H1 (cell line): ENCODE measurements at regions not wholly inside any gene's neighbourhood (a gene's known extent, or its start where the extent isn't known, plus 50 kb on each side); places are given as distances from the start of the nearest gene placed in this dataset.

Source experiments
- CTCF ChIA-PET: fragments of 300-600 bp; sonication (Branson Sonifier 250); formaldehyde crosslinking; loops from one replicate; lab custom pipeline; 2021; ENCODE audit not compliant: partially characterized antibody; lab: Charles Lee
- POLR2A ChIA-PET: fragments of 300-600 bp; sonication (Branson Sonifier 250); formaldehyde crosslinking; loops from one replicate; lab custom pipeline; 2021; ENCODE audit warnings: inconsistent platforms; ENCODE audit not compliant: partially characterized antibody; lab: Charles Lee
- DNase-seq, 2 experiments: peaks; one replicate each; pipeline versions ENCODE4 v3.0.0 to v3.0.0-alpha.2; 2010 to 2022; ENCODE audit warnings: low spot score in 2 of 2, low read depth in 1 of 2, mixed read lengths in 1 of 2
- FAIRE-seq: peaks from 2 replicates; lab custom pipeline; 2011; peaks lifted over from hg19 to GRCh38; lab: Jason Lieb, UNC
- H2AFZ ChIP-seq: 2 replicates; pipeline ENCODE4 v1.8.1; 2012; ENCODE audit warnings: low read length, inconsistent platforms
- H2AK5ac ChIP-seq: 2 replicates; pipeline ENCODE4 v1.6.1; 2013; ENCODE audit warnings: low read depth, low read length
- H2BK120ac ChIP-seq: replicated peaks from 2 replicates; pipeline ENCODE3; 2013; ENCODE audit warnings: low read depth, low read length, inconsistent platforms
- H2BK12ac ChIP-seq: 2 replicates; pipeline ENCODE4 v1.6.1; 2013; ENCODE audit warnings: low read depth, low read length
- H2BK15ac ChIP-seq: 2 replicates; pipeline ENCODE4 v1.6.1; 2013; ENCODE audit warnings: low read length
- H2BK20ac ChIP-seq: 2 replicates; pipeline ENCODE4 v1.6.1; 2013; ENCODE audit warnings: low read length
- H2BK5ac ChIP-seq: 2 replicates; pipeline ENCODE4 v1.6.1; 2013; ENCODE audit warnings: low read depth, low read length
- H3K14ac ChIP-seq: 2 replicates; pipeline ENCODE4 v1.6.1; 2013; ENCODE audit warnings: inconsistent platforms; ENCODE audit not compliant: insufficient read length
- H3K18ac ChIP-seq: 2 replicates; pipeline ENCODE4 v1.6.1; 2013; ENCODE audit warnings: low read length; ENCODE audit errors: extremely low read depth
- H3K23ac ChIP-seq: 2 replicates; pipeline ENCODE4 v1.6.1; 2013; ENCODE audit warnings: inconsistent platforms; ENCODE audit not compliant: insufficient read length
- H3K23me2 ChIP-seq: 2 replicates; pipeline ENCODE4 v1.6.1; 2013; ENCODE audit warnings: low read depth, low read length
- H3K27ac ChIP-seq: 2 replicates; pipeline ENCODE4 v1.6.1; 2011; ENCODE audit warnings: low read depth, low read length, inconsistent platforms
- H3K27me3 ChIP-seq, 4 experiments: replicated peaks in 1 of 4; 1 replicate in 1 of 4; 2 replicates in 3 of 4; pipeline versions ENCODE4 v1.6.1 to v1.8.1; 2011 to 2013; ENCODE audit warnings: low read length in 3 of 4, mild to moderate bottlenecking in 3 of 4, inconsistent platforms in 2 of 4, mixed read lengths in 2 of 4, moderate library complexity in 1 of 4; ENCODE audit not compliant: control insufficient read depth in 3 of 4, insufficient read depth in 3 of 4; ENCODE audit errors: extremely low read depth in 1 of 4
- H3K36me3 ChIP-seq, 4 experiments: 2 replicates each; pipeline versions ENCODE4 v1.6.1 to v1.8.1; 2011 to 2013; ENCODE audit warnings: mild to moderate bottlenecking in 4 of 4, low read length in 3 of 4, moderate library complexity in 2 of 4, control low read depth in 1 of 4, inconsistent platforms in 1 of 4; ENCODE audit not compliant: insufficient read depth in 4 of 4, control insufficient read depth in 2 of 4
- H3K4ac ChIP-seq: replicated peaks from 2 replicates; pipeline ENCODE3; 2013; ENCODE audit warnings: low read length, low read depth, mixed read lengths, inconsistent platforms; ENCODE audit not compliant: insufficient read length
- H3K4me1 ChIP-seq, 4 experiments: replicated peaks in 1 of 4; 1 replicate in 1 of 4; 2 replicates in 3 of 4; pipeline versions ENCODE4 v1.6.1 to v1.8.1; 2011 to 2013; ENCODE audit warnings: low read length in 3 of 4, inconsistent platforms in 2 of 4, mixed read lengths in 1 of 4; ENCODE audit not compliant: insufficient read depth in 4 of 4, control insufficient read depth in 3 of 4
- H3K4me2 ChIP-seq, 2 experiments: 2 replicates each; pipeline versions ENCODE4 v1.6.1 to v1.8.1; 2011 to 2013; ENCODE audit warnings: low read depth in 2 of 2, low read length in 2 of 2, control low read depth in 1 of 2, inconsistent platforms in 1 of 2, mild to moderate bottlenecking in 1 of 2; ENCODE audit not compliant: insufficient read depth in 1 of 2
- H3K4me3 ChIP-seq, 4 experiments: fragments of 200-600, 300-600 bp in 1 of 4; sonication (generic), shearing (Covaris generic), sonication (Bioruptor Twin) in 1 of 4; 2 replicates each; pipeline versions ENCODE4 v1.5.1 to v1.8.1; 2011 to 2016; ENCODE audit warnings: low read length in 4 of 4, low read depth in 3 of 4, control low read depth in 2 of 4, inconsistent platforms in 2 of 4, mild to moderate bottlenecking in 2 of 4, mixed read lengths in 1 of 4, moderate library complexity in 1 of 4; ENCODE audit not compliant: insufficient read depth in 2 of 4; ENCODE audit errors: extremely low read depth in 1 of 4
- H3K56ac ChIP-seq: replicated peaks from 2 replicates; pipeline ENCODE3; 2013; ENCODE audit warnings: low read depth, mild to moderate bottlenecking, mixed read lengths, low read length, inconsistent platforms; ENCODE audit not compliant: insufficient read length
- H3K79me1 ChIP-seq: 2 replicates; pipeline ENCODE4 v1.6.1; 2013; ENCODE audit warnings: low read depth, low read length, control low read depth
- H3K79me2 ChIP-seq, 2 experiments: 2 replicates each; pipeline versions ENCODE4 v1.6.1 to v1.8.1; 2012 to 2013; ENCODE audit warnings: low read length in 2 of 2, mild to moderate bottlenecking in 2 of 2, inconsistent platforms in 1 of 2; ENCODE audit not compliant: insufficient read depth in 2 of 2, control insufficient read depth in 1 of 2
- H3K9ac ChIP-seq, 4 experiments: replicated peaks in 1 of 4; 1 replicate in 1 of 4; 2 replicates in 3 of 4; pipeline versions ENCODE4 v1.6.1 to v1.8.1; 2011 to 2013; ENCODE audit warnings: low read depth in 3 of 4, low read length in 3 of 4, control low read depth in 2 of 4, mild to moderate bottlenecking in 2 of 4, moderate library complexity in 2 of 4, inconsistent platforms in 1 of 4; ENCODE audit errors: extremely low read depth in 1 of 4
- H3K9me3 ChIP-seq, 2 experiments: 2 replicates each; pipeline versions ENCODE4 v1.6.1 to v1.8.1; 2012 to 2013; ENCODE audit warnings: mild to moderate bottlenecking in 2 of 2, moderate library complexity in 2 of 2, control low read depth in 1 of 2, inconsistent platforms in 1 of 2, low read depth in 1 of 2, low read length in 1 of 2, mixed read lengths in 1 of 2; ENCODE audit not compliant: insufficient read depth in 2 of 2
- H4K20me1 ChIP-seq, 2 experiments: replicated peaks in 1 of 2; 2 replicates each; pipeline versions ENCODE3 to v1.8.1; 2011 to 2013; ENCODE audit warnings: inconsistent platforms in 2 of 2, low read length in 2 of 2, mild to moderate bottlenecking in 1 of 2; ENCODE audit not compliant: insufficient read depth in 2 of 2, control insufficient read depth in 1 of 2
- H4K5ac ChIP-seq: 2 replicates; pipeline ENCODE4 v1.6.1; 2013; ENCODE audit warnings: low read length, low read depth, mixed read lengths, inconsistent platforms; ENCODE audit not compliant: insufficient read length
- H4K8ac ChIP-seq: 2 replicates; pipeline ENCODE4 v1.8.0; 2013; ENCODE audit warnings: mild to moderate bottlenecking, moderate library complexity, low read length, inconsistent platforms; ENCODE audit not compliant: insufficient read depth; ENCODE audit errors: extremely low read depth
- H4K91ac ChIP-seq: replicated peaks from 2 replicates; pipeline ENCODE3; 2013; ENCODE audit warnings: low read length, mixed read lengths, inconsistent platforms; ENCODE audit not compliant: insufficient read length
- BRCA1 ChIP-seq: IDR thresholded peaks from 2 replicates; pipeline ENCODE4 v1.6.1; 2012; ENCODE audit warnings: low read depth, low read length, improper control_type of control experiment
- CBX8 ChIP-seq: fragments of 300-800, 300-1000 bp; sonication (generic); IDR thresholded peaks from 2 replicates; pipeline ENCODE4 v1.7.1; 2016; ENCODE audit warnings: low read depth, low read length, borderline replicate concordance
- CTBP2 ChIP-seq: IDR thresholded peaks from 2 replicates; pipeline ENCODE4 v1.7.0; 2011; ENCODE audit warnings: borderline replicate concordance, mild to moderate bottlenecking, moderate library complexity, mixed read lengths, low read length; ENCODE audit not compliant: insufficient read depth, insufficient read length
- GABPA ChIP-seq: IDR thresholded peaks from 2 replicates; pipeline ENCODE4 v1.6.1; 2011; ENCODE audit warnings: mild to moderate bottlenecking, low read length, moderate library complexity, borderline replicate concordance; ENCODE audit not compliant: insufficient read depth
- KDM5A ChIP-seq: fragments of 200-600 bp; IDR thresholded peaks from 2 replicates; pipeline ENCODE4 v1.7.1; 2012; ENCODE audit warnings: mild to moderate bottlenecking, low read length, inconsistent platforms, mixed read lengths
- POLR2AphosphoS5 ChIP-seq: IDR thresholded peaks from 2 replicates; pipeline ENCODE4 v1.6.1; 2011; ENCODE audit warnings: low read depth, low read length
- RBBP5 ChIP-seq: IDR thresholded peaks from 2 replicates; pipeline ENCODE4 v1.7.1; 2012; ENCODE audit warnings: low read depth, mild to moderate bottlenecking, inconsistent platforms, low read length, moderate library complexity, borderline replicate concordance
- SIN3A ChIP-seq, 2 experiments: IDR thresholded peaks in 1 of 2; conservative IDR thresholded peaks in 1 of 2; 2 replicates each; pipeline ENCODE4 v1.6.1; 2011 to 2012; ENCODE audit warnings: low read length in 2 of 2, improper control_type of control experiment in 1 of 2, low read depth in 1 of 2, mild to moderate bottlenecking in 1 of 2
- SUZ12 ChIP-seq: fragments of 200-600 bp; sonication (generic); IDR thresholded peaks from 2 replicates; pipeline ENCODE4 v1.6.1; 2012; ENCODE audit warnings: mild to moderate bottlenecking, inconsistent platforms, low read length, moderate library complexity, mixed read lengths
- TAF1 ChIP-seq: IDR thresholded peaks from 2 replicates; pipeline ENCODE4 v1.6.1; 2011; ENCODE audit warnings: mild to moderate bottlenecking, low read depth, low read length
- ZNF274 ChIP-seq: IDR thresholded peaks from 2 replicates; pipeline ENCODE4 v1.7.0; 2012; ENCODE audit warnings: low read length, borderline replicate concordance; ENCODE audit errors: extremely low read depth
- WGBS, 2 experiments: shearing (Covaris generic) in 1 of 2; methylation state at CpG; one replicate each; pipeline versions ENCODE4 v1.1.6 to v1.1.7; 2013 to 2015; ENCODE audit warnings: low lambda C conversion rate in 2 of 2, mixed read lengths in 2 of 2, inconsistent platforms in 1 of 2, low coverage in 1 of 2, missing lambda C conversion rate in 1 of 2; ENCODE audit not compliant: insufficient replicate concordance in 2 of 2, insufficient coverage in 1 of 2, insufficient read length in 1 of 2; ENCODE audit errors: extremely low coverage in 1 of 2, missing lambda C conversion rate in 1 of 2; 5-methylcytosine and 5-hydroxymethylcytosine counted together

- H3K56ac ChIP-seq, result no peak overlapping the region
- no peaks in the 10 kb centered on the region for H4K20me1 ChIP-seq
- H2BK15ac ChIP-seq, result no peak overlapping the region
- H3K27me3 ChIP-seq, result no peaks in the 10 kb centered on the region
- 87% methylated on average over 6 of the region's 6 CpGs; no CpG with 5 or more reads in 1 of the 2 experiments for WGBS, 2 experiments
- H3K4ac ChIP-seq, result no peak overlapping the region
- CTCF ChIA-PET, result no interaction called here
- no peak overlapping the region for H3K23ac ChIP-seq
- no peak overlapping the region for H2AFZ ChIP-seq
- FAIRE-seq (no peak), DNase-seq (no peak)
- H3K79me2 ChIP-seq, result no peaks in the 10 kb centered on the region
- no peaks in the 10 kb centered on the region; the same call in 1 of the 2 replicates for H3K23me2 ChIP-seq
- H3K4me2 ChIP-seq, result no peak overlapping the region
- H4K91ac ChIP-seq, result no peak overlapping the region
- H2AK5ac ChIP-seq, result no peak overlapping the region
- peaks cover 0 to 3% (median 3%) of the 10 kb centered on the region in 4 experiments; a peak in 4 of 7 replicates for H3K4me1 ChIP-seq
- no peak overlapping the region for H2BK12ac ChIP-seq
- no peak overlapping the region for H3K9ac ChIP-seq
- H3K4me3 ChIP-seq, result no peak overlapping the region
- no peak overlapping the region for H2BK120ac ChIP-seq
- no peak overlapping the region for H3K18ac ChIP-seq
- H3K36me3 ChIP-seq, result no peaks in the 10 kb centered on the region
- H2BK5ac ChIP-seq, result no peak overlapping the region
- POLR2A ChIA-PET, result interaction anchor here (0.7 to 14.9 kb wide), 7 partner anchors 11 to 1686 kb away, joined by 3 to 1244 read pairs (median 3); a partner anchor contains a TSS
- H3K9me3 ChIP-seq, result no peaks in the 10 kb centered on the region
- no peaks in the 10 kb centered on the region for H3K79me1 ChIP-seq
- TF ChIP-seq SUZ12, result no peak
- TF ChIP-seq GABPA, result no peak
- no peak for TF ChIP-seq BRCA1
- no peak for TF ChIP-seq ZNF274
- no peak for TF ChIP-seq POLR2AphosphoS5
- no peak for TF ChIP-seq TAF1
- no peak for TF ChIP-seq CBX8
- no peak for TF ChIP-seq KDM5A
- TF ChIP-seq CTBP2, result no peak
- no peak for TF ChIP-seq RBBP5
- no peak for TF ChIP-seq SIN3A (conservative IDR thresholded peaks at IDR 0.05 in 1 of 2, IDR thresholded peaks at IDR 0.05 in 1 of 2; ENCODE audit: low read depth in 1 of 2, low read length in 2 of 2)
- H4K5ac ChIP-seq, result no peak overlapping the region
- no peak overlapping the region for H3K14ac ChIP-seq
- H4K8ac ChIP-seq, result no peak overlapping the region
- no peak overlapping the region for H3K27ac ChIP-seq
- no peak overlapping the region for H2BK20ac ChIP-seq
Measured at GRCh38 chr6:26152226-26153101, 65.2 kb downstream of the HFE start.
